ENCODE measurements at regions not wholly inside any gene's neighbourhood (a gene's known extent, or its start where the extent isn't known, plus 50 kb on each side); places are given as distances from the start of the nearest gene placed in this dataset.

- POLR2A ChIA-PET = no interaction called here
- H3K9me3 ChIP-seq (replicated peaks; ENCODE audit: control insufficient read depth, insufficient read depth, low read length) = no peaks in the 10 kb centered on the region
- H3K4me1 ChIP-seq (ENCODE audit: control insufficient read depth, insufficient read depth, low read length) = peaks cover 10% of the 10 kb centered on the region
- H4K20me1 ChIP-seq (ENCODE audit: control insufficient read depth, insufficient read depth) = no peaks in the 10 kb centered on the region
- H3K27ac ChIP-seq (ENCODE audit: control insufficient read depth, insufficient read depth) = no peak overlapping the region
- CTCF ChIA-PET = interaction anchor here (0.6 to 0.9 kb wide), 4 partner anchors 8 to 677 kb away, joined by 3 to 4 read pairs (median 3); no protein-coding TSS in a partner anchor
- WGBS (ENCODE audit: insufficient coverage, insufficient replicate concordance, low lambda C conversion rate, missing lambda C conversion rate) = 0% methylated on average over 8 of the region's 8 CpGs
- intact Hi-C loops (cut with micrococcal nuclease; ENCODE audit: unreplicated experiment) (no loop called here), in situ Hi-C loops (cut with MboI) (no loop called here)
- DNase-seq (ENCODE audit: low read depth, low spot score) = no peak
- peak; percentile 56 for FAIRE-seq
- SMC1A ChIA-PET (ENCODE audit: uncharacterized antibody, unreplicated experiment) = interaction anchor here (0.9 kb wide), 1 partner anchor 230 kb away, joined by 3 read pairs; no protein-coding TSS in a partner anchor
- H3K4me3 ChIP-seq = no peak overlapping the region
- H3K79me2 ChIP-seq (ENCODE audit: control insufficient read depth, insufficient read depth, low read length) = no peaks in the 10 kb centered on the region
- no TSS peak for BruUV-seq (replicated peaks)
- peak; percentile 64 for ATAC-seq
- H2AFZ ChIP-seq (ENCODE audit: control insufficient read depth, low read depth, low read length) = no peak overlapping the region
- no peaks in the 10 kb centered on the region for H3K36me3 ChIP-seq (ENCODE audit: control insufficient read depth in 2 of 2, insufficient read depth in 2 of 2, low read length in 1 of 2)
- peaks cover 0 to 1% of the 10 kb centered on the region in 2 experiments; a peak in 2 of 4 replicates for H3K27me3 ChIP-seq (replicated peaks in 1 of 2; ENCODE audit: control insufficient read depth in 2 of 2, insufficient read depth in 2 of 2, low read length in 1 of 2)
- H3K9ac ChIP-seq (ENCODE audit: control insufficient read depth, insufficient read depth, low read length) = no peak overlapping the region
- H3K4me2 ChIP-seq (ENCODE audit: control insufficient read depth, insufficient read depth) = no peak overlapping the region
- RAD21 ChIA-PET (ENCODE audit: unreplicated experiment) = no interaction called here
- TF ChIP-seq SMC3 (IDR thresholded peaks at IDR 0.05; ENCODE audit: borderline replicate concordance, low read length) (no peak), CTCF (IDR thresholded peaks at IDR 0.05 in 2 of 3, conservative IDR thresholded peaks at IDR 0.05 in 1 of 3; ENCODE audit: control insufficient read depth in 2 of 3, extremely low read depth in 1 of 3, insufficient read depth in 1 of 3, low read depth in 3 of 3, low read length in 3 of 3) (peak; percentile 54 to 83 (median 76)), RAD21 (IDR thresholded peaks at IDR 0.05; ENCODE audit: insufficient read depth, low read depth, low read length) (peak; percentile 52), PBX3 (IDR thresholded peaks at IDR 0.05; ENCODE audit: insufficient replicate concordance, low read depth, low read length) (no peak), POU2F2 (IDR thresholded peaks at IDR 0.05; ENCODE audit: borderline replicate concordance, low read depth, low read length) (no peak), ZNF592 (IDR thresholded peaks at IDR 0.05) (no peak), KLF5 (IDR thresholded peaks at IDR 0.05; ENCODE audit: partially characterized antibody) (no peak), IKZF2 (IDR thresholded peaks at IDR 0.05) (no peak)
Measured at GRCh38 chr1:29703596-29704370, 467.5 kb downstream of the PTPRU start.
